ENCODE measurements at regions not wholly inside any gene's neighbourhood (a gene's known extent, or its start where the extent isn't known, plus 50 kb on each side); places are given as distances from the start of the nearest gene placed in this dataset.

- WGBS, result 83% methylated on average over 1 of the region's 1 CpG
Measured at GRCh38 chr6:19450651-19451050, 386.5 kb upstream of the ID4 start.

GRCh38 chr6:19452495-19452894 is 384.7 kb upstream of the ID4 start:
- Histone ChIP-seq H3K4me3 (no peak overlapping the region), H3K27ac (replicated peaks in 1 of 4) (no peak overlapping the region), H3K27me3 (no peaks in the 10 kb centered on the region), H3K9me3 (no peaks in the 10 kb centered on the region), H3K4me1 (peaks cover 0 to 6% (median 0%) of the 10 kb centered on the region in 4 donors), H3K36me3 (no peaks in the 10 kb centered on the region)
- WGBS, result 100% methylated on average over 1 of the region's 1 CpG
- DNase-seq (ENCODE audit: extremely low spot score), result no peak
- intact Hi-C loops (cut with DNase I), result no loop called here
- TF ChIP-seq POLR2A (IDR thresholded peaks at IDR 0.05; ENCODE audit: low read depth) (no peak), POLR2AphosphoS5 (IDR thresholded peaks at IDR 0.05) (no peak), CTCF (IDR thresholded peaks at IDR 0.05) (no peak), EP300 (IDR thresholded peaks at IDR 0.05) (no peak)

More at GRCh38 chr6:19450651-19451050, 386.5 kb upstream of the ID4 start:
- no peak for DNase-seq (ENCODE audit: extremely low spot score)
- no peak for TF ChIP-seq EP300 (IDR thresholded peaks at IDR 0.05)
- TF ChIP-seq POLR2A (IDR thresholded peaks at IDR 0.05; ENCODE audit: low read depth), result no peak
- TF ChIP-seq POLR2AphosphoS5 (IDR thresholded peaks at IDR 0.05), result no peak
- no peak for TF ChIP-seq CTCF (IDR thresholded peaks at IDR 0.05)
- Histone ChIP-seq H3K36me3 (no peaks in the 10 kb centered on the region), H3K4me3 (no peak overlapping the region), H3K4me1 (peaks cover 0 to 6% (median 0%) of the 10 kb centered on the region in 4 donors), H3K9me3 (no peaks in the 10 kb centered on the region), H3K27me3 (no peaks in the 10 kb centered on the region), H3K27ac (replicated peaks in 1 of 4) (no peak overlapping the region)
- intact Hi-C loops (cut with DNase I), result no loop called here

GRCh38 chr6:19454001-19454720 is 383.0 kb upstream of the ID4 start:
- Histone ChIP-seq H3K4me1 (peaks cover 0 to 2% (median 0%) of the 10 kb centered on the region in 4 donors), H3K27ac (replicated peaks in 1 of 4) (no peak overlapping the region), H3K27me3 (no peaks in the 10 kb centered on the region), H3K9me3 (no peaks in the 10 kb centered on the region), H3K4me3 (no peak overlapping the region), H3K36me3 (no peaks in the 10 kb centered on the region)
- no peak for TF ChIP-seq POLR2A (IDR thresholded peaks at IDR 0.05; ENCODE audit: low read depth)
- no peak for DNase-seq (ENCODE audit: extremely low spot score)
- intact Hi-C loops (cut with DNase I), result no loop called here
- 66% methylated on average over 3 of the region's 3 CpGs for WGBS

- Histone ChIP-seq H3K4me3 (no peak overlapping the region), H3K27ac (replicated peaks in 1 of 4) (no peak overlapping the region), H3K36me3 (no peaks in the 10 kb centered on the region), H3K9me3 (no peaks in the 10 kb centered on the region), H3K4me1 (peaks cover 0 to 9% (median under 1%) of the 10 kb centered on the region in 4 donors), H3K27me3 (no peaks in the 10 kb centered on the region)
- DNase-seq (ENCODE audit: extremely low spot score), result no peak
- 96% methylated on average over 2 of the region's 2 CpGs for WGBS
- TF ChIP-seq POLR2A (IDR thresholded peaks at IDR 0.05; ENCODE audit: low read depth) (no peak), CTCF (IDR thresholded peaks at IDR 0.05) (no peak), POLR2AphosphoS5 (IDR thresholded peaks at IDR 0.05) (no peak), EP300 (IDR thresholded peaks at IDR 0.05) (no peak)
- intact Hi-C loops (cut with DNase I), result no loop called here
Measured at GRCh38 chr6:19454721-19455392, 382.3 kb upstream of the ID4 start.

GRCh38 chr6:19463250-19463649 is 373.9 kb upstream of the ID4 start:
- no peaks in the 10 kb centered on the region for H3K9me3 ChIP-seq
- H3K27me3 ChIP-seq, result no peaks in the 10 kb centered on the region
- H3K27ac ChIP-seq (replicated peaks in 1 of 4), result no peak overlapping the region
- TF ChIP-seq POLR2A (IDR thresholded peaks at IDR 0.05; ENCODE audit: low read depth) (no peak), EP300 (IDR thresholded peaks at IDR 0.05) (no peak), CTCF (IDR thresholded peaks at IDR 0.05) (no peak), POLR2AphosphoS5 (IDR thresholded peaks at IDR 0.05) (no peak)
- intact Hi-C loops (cut with DNase I), result no loop called here
- DNase-seq (ENCODE audit: extremely low spot score), result no peak
- peaks cover 0 to 36% (median 18%) of the 10 kb centered on the region in 4 donors for H3K4me1 ChIP-seq
- H3K36me3 ChIP-seq, result no peaks in the 10 kb centered on the region
- WGBS, result 88% methylated on average over 2 of the region's 2 CpGs
- H3K4me3 ChIP-seq, result no peak overlapping the region

All from esophagus muscularis mucosa (tissue), 4 donors.